SK-MEL-5 (cell line): ENCODE measurements at regions not wholly inside any gene's neighbourhood (a gene's known extent, or its start where the extent isn't known, plus 50 kb on each side); places are given as distances from the start of the nearest gene placed in this dataset.
"Not testable (repeated sequence)": the region's sequence is repeated elsewhere in the genome, so short reads cannot be mapped to it uniquely, and the experiment has no call there.

Experiments
- DNase-seq: peaks from one replicate; pipeline ENCODE4 v3.0.0-alpha.2; 2016; ENCODE audit warnings: low read depth, low spot score
- in situ Hi-C: cut with HindIII; loops from 2 replicates; pipeline ENCODE4 v1.10.0; 2016; ENCODE audit warnings: low sequenced_read_pairs, high pct_unique_total_duplicates, low pct_unique_long_range_greater_than_20kb

GRCh38 chr4:32930700-32931099 is 2210.5 kb downstream of the PCDH7 start:
- in situ Hi-C loops, result no loop called here
- DNase-seq, result no peak

- in situ Hi-C loops, result no loop called here
- no peak for DNase-seq
Observed at GRCh38 chr4:32931475-32931874, 2211.3 kb downstream of the PCDH7 start.

- DNase-seq, result no peak
- in situ Hi-C loops, result no loop called here
Observed at GRCh38 chr4:32932156-32932555, 2212.0 kb downstream of the PCDH7 start.

- DNase-seq, in situ Hi-C loops: not testable (repeated sequence)
Observed at GRCh38 chr4:32939222-32939621, 2219.1 kb downstream of the PCDH7 start.

GRCh38 chr4:32950866-32951265 is 2230.7 kb downstream of the PCDH7 start:
- in situ Hi-C loops, result no loop called here
- no peak for DNase-seq

- in situ Hi-C loops, result no loop called here
- DNase-seq, result no peak
Observed at GRCh38 chr4:32958586-32958985, 2238.4 kb downstream of the PCDH7 start.

GRCh38 chr4:32962100-32962499 is 2241.9 kb downstream of the PCDH7 start:
- DNase-seq, result no peak
- in situ Hi-C loops, result no loop called here

- DNase-seq, result no peak
- in situ Hi-C loops, result no loop called here
Observed at GRCh38 chr4:32985256-32985655, 2265.1 kb downstream of the PCDH7 start.

GRCh38 chr4:32986236-32986635 is 2266.1 kb downstream of the PCDH7 start:
- in situ Hi-C loops, result no loop called here
- no peak for DNase-seq

GRCh38 chr4:32987111-32987510 is 2266.9 kb downstream of the PCDH7 start:
- in situ Hi-C loops, result no loop called here
- no peak for DNase-seq

- peak; percentile 43 for DNase-seq
- in situ Hi-C loops, result no loop called here
Observed at GRCh38 chr4:32988165-32988811, 2268.1 kb downstream of the PCDH7 start.

- in situ Hi-C loops, result no loop called here
- no peak for DNase-seq
Observed at GRCh38 chr4:32991663-32992062, 2271.5 kb downstream of the PCDH7 start.

GRCh38 chr4:32994981-32995881 is 2275.1 kb downstream of the PCDH7 start:
- DNase-seq, result no peak
- in situ Hi-C loops, result no loop called here

- in situ Hi-C loops, result no loop called here
- peak; percentile 5 for DNase-seq
Observed at GRCh38 chr4:33013282-33013681, 2293.1 kb downstream of the PCDH7 start.

GRCh38 chr4:33025236-33025635 is 2305.1 kb downstream of the PCDH7 start:
- in situ Hi-C loops, result no loop called here
- no peak for DNase-seq

- no peak for DNase-seq
- in situ Hi-C loops, result no loop called here
Observed at GRCh38 chr4:33029976-33030375, 2309.8 kb downstream of the PCDH7 start.

- in situ Hi-C loops, result no loop called here
- no peak for DNase-seq
Observed at GRCh38 chr4:33031328-33031727, 2311.2 kb downstream of the PCDH7 start.

GRCh38 chr4:33037464-33037863 is 2317.3 kb downstream of the PCDH7 start:
- in situ Hi-C loops, result no loop called here
- no peak for DNase-seq

GRCh38 chr4:33045334-33045733 is 2325.2 kb downstream of the PCDH7 start:
- in situ Hi-C loops, result no loop called here

More at GRCh38 chr4:33045334-33045733, 2325.2 kb downstream of the PCDH7 start:
- DNase-seq, result no peak
